HG02884 (cell line): ENCODE measurements at regions not wholly inside any gene's neighbourhood (a gene's known extent, or its start where the extent isn't known, plus 50 kb on each side); places are given as distances from the start of the nearest gene placed in this dataset.

Source experiments
- ATAC-seq: cut with Tn5 transposase; IDR thresholded peaks from one replicate; pipeline ENCODE4 v1.9.1; 2021; ENCODE audit warnings: mild to moderate bottlenecking, moderate library complexity; ENCODE audit not compliant: unreplicated experiment

- ATAC-seq: no peak
Observed at GRCh38 chr1:193335806-193336428, 149.5 kb upstream of the B3GALT2 start.

- ATAC-seq: no peak
Observed at GRCh38 chr1:193333166-193333565, 146.8 kb upstream of the B3GALT2 start.

- no peak for ATAC-seq
Observed at GRCh38 chr1:193326296-193326695, 139.9 kb upstream of the B3GALT2 start.

- no peak for ATAC-seq
Observed at GRCh38 chr1:193325771-193326170, 139.4 kb upstream of the B3GALT2 start.

GRCh38 chr1:193325042-193325441 lies 138.6 kb upstream of the B3GALT2 start:
- ATAC-seq: no peak

GRCh38 chr1:193322211-193322610 lies 135.8 kb upstream of the B3GALT2 start:
- ATAC-seq: no peak

GRCh38 chr1:193321242-193321840 lies 134.9 kb upstream of the B3GALT2 start:
- ATAC-seq: no peak

GRCh38 chr1:193320270-193320669 lies 133.9 kb upstream of the B3GALT2 start:
- no peak for ATAC-seq

GRCh38 chr1:193318347-193318746 lies 131.9 kb upstream of the B3GALT2 start:
- no peak for ATAC-seq

- no peak for ATAC-seq
Observed at GRCh38 chr1:193313354-193314140, 127.1 kb upstream of the B3GALT2 start.

- no peak for ATAC-seq
Observed at GRCh38 chr1:193312432-193312831, 126.0 kb upstream of the B3GALT2 start.

GRCh38 chr1:193311226-193311948 lies 125.0 kb upstream of the B3GALT2 start:
- ATAC-seq: no peak

GRCh38 chr1:193310564-193310963 lies 124.2 kb upstream of the B3GALT2 start:
- ATAC-seq: no peak

- no peak for ATAC-seq
Observed at GRCh38 chr1:193309936-193310475, 123.6 kb upstream of the B3GALT2 start.

- ATAC-seq: no peak
Observed at GRCh38 chr1:193308438-193308837, 122.0 kb upstream of the B3GALT2 start.

- no peak for ATAC-seq
Observed at GRCh38 chr1:193306430-193306829, 120.0 kb upstream of the B3GALT2 start.
